ENCODE measurements at regions not wholly inside any gene's neighbourhood (a gene's known extent, or its start where the extent isn't known, plus 50 kb on each side); places are given as distances from the start of the nearest gene placed in this dataset.
"Not testable (repeated sequence)": the region's sequence is repeated elsewhere in the genome, so short reads cannot be mapped to it uniquely, and the experiment has no call there.

GRCh38 chrX:7606039-7606652 lies 236.8 kb upstream of the VCX start:
- DNase-seq (ENCODE audit: low spot score in 2 of 2) = no peak
- Histone ChIP-seq H3K27ac (no peak overlapping the region), H3K4me3 (no peak overlapping the region), H3K27me3 (no peaks in the 10 kb centered on the region), H3K36me3 (no peaks in the 10 kb centered on the region), H3K9me3 (peaks cover 3 to 13% of the 10 kb centered on the region in 2 donors), H3K4me1 (no peaks in the 10 kb centered on the region)
- intact Hi-C loops (cut with DNase I; ENCODE audit: low total_unique reads) = no loop called here
- TF ChIP-seq POLR2A (IDR thresholded peaks at IDR 0.05) (no peak), CTCF (IDR thresholded peaks at IDR 0.05) (no peak), POLR2AphosphoS5 (IDR thresholded peaks at IDR 0.05) (no peak)

DNA sequence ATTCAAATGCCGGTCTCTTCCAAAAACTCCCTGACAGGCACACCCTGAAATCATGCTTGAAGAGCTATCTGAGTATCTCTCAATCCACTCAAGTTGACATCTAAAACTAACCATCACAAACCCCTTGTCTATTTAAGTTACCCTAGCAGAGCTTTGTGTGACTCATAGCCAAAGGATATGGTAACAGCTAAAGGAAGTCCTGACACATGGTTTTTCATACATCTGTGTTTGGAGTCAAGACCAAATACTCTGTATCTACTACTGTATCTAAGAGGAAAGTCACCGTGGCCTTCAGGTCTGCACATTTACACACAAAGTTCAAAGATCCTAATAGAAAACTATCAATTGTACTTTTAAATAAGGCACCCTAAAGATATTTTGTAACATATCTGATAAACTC lies 239.6 kb upstream of the VCX start:
- no peak overlapping the region for H3K4me3 ChIP-seq
- intact Hi-C loops (cut with DNase I; ENCODE audit: low total_unique reads) = no loop called here
- DNase-seq (ENCODE audit: low spot score in 2 of 2) = no peak
- no peaks in the 10 kb centered on the region for H3K4me1 ChIP-seq
- H3K27me3 ChIP-seq = no peaks in the 10 kb centered on the region
- peaks cover 0 to 13% of the 10 kb centered on the region in 2 donors for H3K9me3 ChIP-seq
- TF ChIP-seq POLR2AphosphoS5 (IDR thresholded peaks at IDR 0.05) (no peak), POLR2A (IDR thresholded peaks at IDR 0.05) (no peak), CTCF (IDR thresholded peaks at IDR 0.05) (no peak)
- H3K36me3 ChIP-seq = no peaks in the 10 kb centered on the region
- no peak overlapping the region for H3K27ac ChIP-seq

DNA sequence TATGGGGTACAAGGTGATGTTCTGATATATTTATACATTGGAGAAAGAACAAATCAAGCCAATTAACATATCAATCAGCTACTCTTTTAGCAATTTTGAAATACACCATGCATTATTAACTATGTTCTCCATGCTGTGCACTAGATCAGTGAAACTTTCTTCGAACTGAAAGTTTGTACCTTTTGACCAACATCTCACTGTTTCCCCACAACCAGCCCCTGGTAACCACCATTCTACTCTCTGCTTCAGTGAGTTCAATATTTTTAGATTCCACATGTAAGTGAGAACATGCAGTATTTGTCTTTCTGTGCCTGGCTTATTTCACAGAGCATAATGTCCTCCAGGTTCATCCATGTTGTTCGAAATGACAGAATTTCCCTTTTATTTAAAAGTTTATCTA lies 246.1 kb upstream of the VCX start:
- peaks cover 0 to 5% of the 10 kb centered on the region in 2 donors for H3K9me3 ChIP-seq
- H3K36me3 ChIP-seq = no peaks in the 10 kb centered on the region
- DNase-seq (ENCODE audit: low spot score in 2 of 2) = no peak
- no peak overlapping the region for H3K4me3 ChIP-seq
- no peaks in the 10 kb centered on the region for H3K4me1 ChIP-seq
- peaks cover 0 to 3% of the 10 kb centered on the region in 2 donors for H3K27me3 ChIP-seq
- H3K27ac ChIP-seq = no peak overlapping the region
- TF ChIP-seq POLR2AphosphoS5 (IDR thresholded peaks at IDR 0.05) (no peak), POLR2A (IDR thresholded peaks at IDR 0.05) (no peak), CTCF (IDR thresholded peaks at IDR 0.05) (no peak)
- intact Hi-C loops (cut with DNase I; ENCODE audit: low total_unique reads) = no loop called here

GRCh38 chrX:7593370-7593769 lies 249.6 kb upstream of the VCX start:
- H3K4me3 ChIP-seq; H3K9me3 ChIP-seq; H3K27ac ChIP-seq; H3K36me3 ChIP-seq; intact Hi-C loops (cut with DNase I; ENCODE audit: low total_unique reads); H3K27me3 ChIP-seq; DNase-seq (ENCODE audit: low spot score in 2 of 2); H3K4me1 ChIP-seq: not testable (repeated sequence)

- TF ChIP-seq CTCF (IDR thresholded peaks at IDR 0.05) (peak in 1 of 3 donors; percentile 43), POLR2A (IDR thresholded peaks at IDR 0.05) (no peak)
- H3K27me3 ChIP-seq = no peaks in the 10 kb centered on the region
- H3K4me1 ChIP-seq = no peaks in the 10 kb centered on the region
- no peak for DNase-seq (ENCODE audit: low spot score in 2 of 2)
- H3K27ac ChIP-seq = no peak overlapping the region
- H3K36me3 ChIP-seq = no peaks in the 10 kb centered on the region
- no peak overlapping the region for H3K4me3 ChIP-seq
- intact Hi-C loops (cut with DNase I; ENCODE audit: low total_unique reads) = no loop called here
- no peaks in the 10 kb centered on the region for H3K9me3 ChIP-seq
These were observed 256.8 kb upstream of the VCX start for GRCh38 chrX:7586126-7586525.

GRCh38 chrX:7582191-7582590 lies 260.8 kb upstream of the VCX start:
- H3K27ac ChIP-seq = no peak overlapping the region

More at GRCh38 chrX:7582191-7582590, 260.8 kb upstream of the VCX start:
- no peaks in the 10 kb centered on the region for H3K4me1 ChIP-seq
- intact Hi-C loops (cut with DNase I; ENCODE audit: low total_unique reads) = no loop called here
- DNase-seq (ENCODE audit: low spot score in 2 of 2) = no peak
- H3K27me3 ChIP-seq = no peaks in the 10 kb centered on the region
- no peaks in the 10 kb centered on the region for H3K36me3 ChIP-seq
- no peaks in the 10 kb centered on the region for H3K9me3 ChIP-seq
- H3K4me3 ChIP-seq = no peak overlapping the region
- TF ChIP-seq CTCF (IDR thresholded peaks at IDR 0.05) (no peak), POLR2AphosphoS5 (IDR thresholded peaks at IDR 0.05) (no peak), POLR2A (IDR thresholded peaks at IDR 0.05) (no peak)
